ENCODE measurements at regions not wholly inside any gene's neighbourhood (a gene's known extent, or its start where the extent isn't known, plus 50 kb on each side); places are given as distances from the start of the nearest gene placed in this dataset.

GRCh38 chr14:88092529-88092928, 87.6 kb downstream of the GPR65 start:
- no peak for TF ChIP-seq POLR2AphosphoS5 (IDR thresholded peaks at IDR 0.05; ENCODE audit: low read depth, low read length)
- TF ChIP-seq CTCF (IDR thresholded peaks at IDR 0.05), result no peak
- TF ChIP-seq REST (IDR thresholded peaks at IDR 0.05; ENCODE audit: insufficient read depth in 1 of 2, low read depth in 2 of 2, low read length in 1 of 2), result no peak
- TF ChIP-seq SIN3A (IDR thresholded peaks at IDR 0.05; ENCODE audit: borderline replicate concordance, insufficient read depth, low read depth, low read length), result no peak
- TF ChIP-seq TCF7L2 (IDR thresholded peaks at IDR 0.05; ENCODE audit: low read depth, low read length), result no peak
